Peyer's patch (tissue), 4 donors: ENCODE measurements at regions not wholly inside any gene's neighbourhood (a gene's known extent, or its start where the extent isn't known, plus 50 kb on each side); places are given as distances from the start of the nearest gene placed in this dataset.

ENCODE experiments used
- DNase-seq, 3 donors: peaks; one replicate each; pipeline ENCODE4 v3.0.0-alpha.2; 2017 to 2019
- H3K27ac ChIP-seq, 4 donors: fragments of 200-600 bp; sonication (generic); one replicate each; pipeline ENCODE4 v1.5.1; 2016 to 2019
- H3K27me3 ChIP-seq, 2 donors: fragments of 200-600 bp; sonication (generic); one replicate each; pipeline ENCODE4 v1.5.1; 2019
- H3K36me3 ChIP-seq, 3 donors: fragments of 200-600 bp; sonication (generic); one replicate each; pipeline ENCODE4 v1.5.1; 2016 to 2019
- H3K4me1 ChIP-seq, 4 donors: fragments of 200-600 bp; sonication (generic); one replicate each; pipeline ENCODE4 v1.5.1; 2016 to 2019
- H3K4me3 ChIP-seq, 4 donors: fragments of 200-600 bp; sonication (generic); 1 replicate in 3 of 4; 2 replicates in 1 of 4; pipeline ENCODE4 v1.5.1; 2016 to 2019; ENCODE audit warnings: mild to moderate bottlenecking in 1 of 4
- H3K9me3 ChIP-seq, 4 donors: fragments of 200-600 bp; sonication (generic); one replicate each; pipeline ENCODE4 v1.5.1; 2016 to 2019; ENCODE audit warnings: mild to moderate bottlenecking in 1 of 4
- CTCF ChIP-seq, 6 experiments: fragments of 450-650 bp in 4 of 6; fragments of 200-600 bp in 2 of 6; sonication (generic) in 1 of 6; IDR thresholded peaks; one replicate each; pipeline ENCODE4 v1.5.1; 2017 to 2019; ENCODE audit warnings: antibody characterized with exemption in 6 of 6, mild to moderate bottlenecking in 3 of 6, moderate library complexity in 1 of 6
- POLR2A ChIP-seq, 2 donors: fragments of 450-650 bp; IDR thresholded peaks; one replicate each; pipeline ENCODE4 v1.5.1; 2017; ENCODE audit warnings: antibody characterized with exemption in 2 of 2, mild to moderate bottlenecking in 2 of 2, moderate library complexity in 2 of 2

- DNase-seq = no peak
- H3K27ac ChIP-seq = no peak overlapping the region
- no peak for TF ChIP-seq CTCF (IDR thresholded peaks at IDR 0.05)
- TF ChIP-seq POLR2A (IDR thresholded peaks at IDR 0.05) = no peak
These were observed 112.6 kb downstream of the TMEM170B start for GRCh38 chr6:11650025-11650696.

GRCh38 chr6:11650711-11651110 is 113.2 kb downstream of the TMEM170B start:
- DNase-seq = no peak
- Histone ChIP-seq H3K27ac (peak overlapping the region in 1 of 4 donors; percentile 10), H3K4me3 (no peak overlapping the region), H3K9me3 (no peaks in the 10 kb centered on the region), H3K27me3 (no peaks in the 10 kb centered on the region), H3K4me1 (peaks cover 0 to 7% (median 0%) of the 10 kb centered on the region in 4 donors), H3K36me3 (no peaks in the 10 kb centered on the region)
- TF ChIP-seq POLR2A (IDR thresholded peaks at IDR 0.05) = no peak
- TF ChIP-seq CTCF (IDR thresholded peaks at IDR 0.05) = no peak

More at GRCh38 chr6:11650025-11650696, 112.6 kb downstream of the TMEM170B start:
- no peak overlapping the region for H3K4me3 ChIP-seq
- no peaks in the 10 kb centered on the region for H3K9me3 ChIP-seq
- H3K36me3 ChIP-seq = no peaks in the 10 kb centered on the region
- no peaks in the 10 kb centered on the region for H3K27me3 ChIP-seq
- peaks cover 0 to 5% (median 0%) of the 10 kb centered on the region in 4 donors for H3K4me1 ChIP-seq

- DNase-seq = no peak
- H3K36me3 ChIP-seq = no peaks in the 10 kb centered on the region
- peak overlapping the region in 1 of 4 donors; percentile 3 for H3K27ac ChIP-seq
- TF ChIP-seq POLR2A (IDR thresholded peaks at IDR 0.05) (no peak), CTCF (IDR thresholded peaks at IDR 0.05) (no peak)
- H3K9me3 ChIP-seq = no peaks in the 10 kb centered on the region
- H3K4me1 ChIP-seq = peaks cover 0 to 11% (median 0%) of the 10 kb centered on the region in 4 donors
- H3K27me3 ChIP-seq = no peaks in the 10 kb centered on the region
- no peak overlapping the region for H3K4me3 ChIP-seq
These were observed 115.6 kb downstream of the TMEM170B start for GRCh38 chr6:11653028-11653583.

GRCh38 chr6:11654876-11655275 is 117.3 kb downstream of the TMEM170B start:
- Histone ChIP-seq H3K27ac (no peak overlapping the region), H3K27me3 (no peaks in the 10 kb centered on the region), H3K36me3 (no peaks in the 10 kb centered on the region), H3K9me3 (no peaks in the 10 kb centered on the region), H3K4me1 (peaks cover 0 to 11% (median 0%) of the 10 kb centered on the region in 4 donors), H3K4me3 (no peak overlapping the region)
- DNase-seq = no peak
- TF ChIP-seq CTCF (IDR thresholded peaks at IDR 0.05) (no peak), POLR2A (IDR thresholded peaks at IDR 0.05) (no peak)

GRCh38 chr6:11656491-11656890 is 118.9 kb downstream of the TMEM170B start:
- no peak overlapping the region for H3K4me3 ChIP-seq
- peaks cover 0 to 11% (median 0%) of the 10 kb centered on the region in 4 donors for H3K4me1 ChIP-seq
- no peaks in the 10 kb centered on the region for H3K27me3 ChIP-seq
- no peak for DNase-seq
- H3K27ac ChIP-seq = no peak overlapping the region
- no peaks in the 10 kb centered on the region for H3K36me3 ChIP-seq
- H3K9me3 ChIP-seq = no peaks in the 10 kb centered on the region
- TF ChIP-seq CTCF (IDR thresholded peaks at IDR 0.05) = no peak
- no peak for TF ChIP-seq POLR2A (IDR thresholded peaks at IDR 0.05)
